SK-N-MC (cell line): ENCODE measurements at regions not wholly inside any gene's neighbourhood (a gene's known extent, or its start where the extent isn't known, plus 50 kb on each side); places are given as distances from the start of the nearest gene placed in this dataset.

Experiments used
- DNase-seq: peaks from one replicate; pipeline ENCODE4 v3.0.0-alpha.2; 2011; ENCODE audit warnings: low read depth, low spot score
- H3K27ac ChIP-seq: fragments of 200-600 bp; sonication (generic); 2 replicates; pipeline ENCODE4 v1.5.1; 2016; ENCODE audit warnings: mixed run types
- H3K36me3 ChIP-seq: fragments of 200-600 bp; sonication (generic); 2 replicates; pipeline ENCODE4 v1.6.1; 2017; ENCODE audit warnings: antibody characterized with exemption, low read length, mixed read lengths; ENCODE audit not compliant: insufficient read depth
- H3K4me3 ChIP-seq: fragments of 200-600 bp; sonication (generic); 2 replicates; pipeline ENCODE4 v1.5.1; 2016
- H3K9ac ChIP-seq: fragments of 200-600 bp; sonication (generic); 2 replicates; pipeline ENCODE4 v1.8.0; 2017; ENCODE audit warnings: mixed run types, mixed read lengths; ENCODE audit not compliant: insufficient read length
- H3K9me3 ChIP-seq: fragments of 200-600 bp; sonication (generic); 2 replicates; pipeline ENCODE4 v1.6.1; 2017; ENCODE audit warnings: low read depth, mild to moderate bottlenecking, antibody characterized with exemption, low read length, moderate library complexity, mixed read lengths
- EZH2 ChIP-seq: fragments of 200-600 bp; sonication (generic); IDR thresholded peaks from one replicate; pipeline ENCODE4 v1.6.1; 2017; ENCODE audit warnings: antibody characterized with exemption
- FOXP2 ChIP-seq: optimal IDR thresholded peaks from 2 replicates; pipeline ENCODE3; 2011; ENCODE audit warnings: mild to moderate bottlenecking, moderate library complexity; ENCODE audit not compliant: insufficient read depth; ENCODE audit errors: extremely low read length, control extremely low read depth
- POLR2AphosphoS5 ChIP-seq: IDR thresholded peaks from 2 replicates; pipeline ENCODE4 v1.6.1; 2012; ENCODE audit warnings: mild to moderate bottlenecking, low read depth, low read length, borderline replicate concordance

DNA sequence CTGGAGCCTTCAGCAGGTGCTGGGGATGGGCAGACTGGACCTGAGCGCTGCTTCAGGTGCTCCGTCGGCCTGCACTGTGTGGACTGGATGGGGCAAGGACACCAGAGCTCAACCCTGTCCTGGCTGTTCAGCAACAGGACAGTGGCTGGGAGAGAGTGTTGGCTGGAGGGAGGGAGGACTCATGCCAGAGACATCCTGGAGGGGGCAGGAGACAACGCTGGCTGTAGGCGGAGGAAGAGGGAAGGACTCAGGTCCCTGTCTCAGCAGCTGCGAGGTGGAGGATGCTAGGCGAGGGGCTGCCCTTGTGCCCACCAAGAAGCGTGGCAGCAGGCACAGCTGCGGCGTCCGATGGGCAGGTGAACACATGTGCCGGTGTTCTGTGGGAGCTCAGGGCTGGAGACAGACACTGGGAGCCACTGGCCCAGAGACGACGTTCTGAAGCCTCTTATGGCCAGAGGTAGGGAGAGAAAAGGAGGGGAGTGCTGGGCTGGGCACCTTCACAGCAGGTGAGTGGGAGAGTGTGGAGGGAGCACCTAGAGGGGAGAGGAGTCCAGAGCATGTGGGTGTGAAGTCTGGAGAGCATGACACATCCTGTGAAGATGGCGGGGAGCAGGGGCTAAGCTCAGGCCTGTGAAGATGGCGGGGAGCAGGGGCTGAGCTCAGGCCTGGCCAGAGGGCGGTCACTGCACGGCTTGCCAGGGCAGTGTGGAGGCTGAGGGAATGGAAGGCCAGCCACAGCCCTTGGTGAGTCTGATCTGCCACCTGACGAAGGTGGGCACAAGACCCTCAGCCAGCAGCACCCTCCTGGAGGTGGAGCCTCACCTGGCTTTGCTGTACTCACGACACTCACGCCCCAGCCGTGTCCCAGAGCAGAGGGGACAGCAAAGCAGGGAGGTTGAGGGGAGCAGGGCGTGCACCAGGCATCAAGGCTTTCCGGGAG, 79.1 kb upstream of the FCN1 start:
- Histone ChIP-seq H3K36me3 (no peaks in the 10 kb centered on the region), H3K27ac (no peak overlapping the region), H3K9ac (no peak overlapping the region), H3K9me3 (peaks cover 6% of the 10 kb centered on the region; the same call in 1 of the 2 replicates), H3K4me3 (no peak overlapping the region)
- no peak for TF ChIP-seq FOXP2
- no peak for TF ChIP-seq POLR2AphosphoS5
- TF ChIP-seq EZH2: no peak
- no peak for DNase-seq

DNA sequence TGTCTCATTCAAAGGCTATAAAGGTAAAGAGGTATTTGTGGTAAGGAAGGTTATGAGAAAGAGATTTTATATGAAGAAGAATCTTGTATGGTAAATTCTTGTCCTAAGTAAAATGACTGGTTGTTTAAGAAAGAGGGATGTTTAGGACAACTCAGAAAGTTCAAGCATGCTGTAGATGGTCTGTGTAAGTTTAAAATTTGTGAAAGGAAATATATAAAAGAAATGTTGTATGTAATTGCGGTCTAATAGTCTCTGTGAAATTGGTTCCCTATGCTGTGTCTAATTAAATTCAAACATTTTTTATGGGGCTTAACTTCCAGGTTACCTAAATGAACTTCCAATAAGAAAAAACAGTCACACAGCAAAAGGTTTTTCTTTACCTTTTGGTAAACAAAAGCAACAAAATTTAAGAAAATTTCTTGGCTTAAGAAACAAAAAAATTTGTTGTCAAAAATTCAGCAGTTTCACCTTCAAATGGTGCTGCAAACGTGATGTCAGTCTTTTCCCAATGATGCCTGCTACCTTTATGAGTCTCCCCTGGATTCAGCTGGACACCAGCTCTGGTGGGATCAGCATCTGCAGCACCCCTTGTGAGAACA, 83.0 kb upstream of the FCN1 start:
- DNase-seq: no peak
- Histone ChIP-seq H3K9ac (no peak overlapping the region), H3K27ac (no peak overlapping the region), H3K9me3 (peaks cover 6% of the 10 kb centered on the region; the same call in 1 of the 2 replicates), H3K4me3 (no peak overlapping the region), H3K36me3 (no peaks in the 10 kb centered on the region)
- TF ChIP-seq POLR2AphosphoS5 (no peak), EZH2 (no peak), FOXP2 (no peak)

GRCh38 chr9:135001526-135001925, 83.8 kb upstream of the FCN1 start:
- no peak for TF ChIP-seq FOXP2
- no peak for TF ChIP-seq POLR2AphosphoS5
- TF ChIP-seq EZH2: no peak
- DNase-seq: no peak
- H3K9ac ChIP-seq: no peak overlapping the region
- no peak overlapping the region for H3K27ac ChIP-seq
- no peaks in the 10 kb centered on the region for H3K36me3 ChIP-seq
- peaks cover 6% of the 10 kb centered on the region; the same call in 1 of the 2 replicates for H3K9me3 ChIP-seq
- H3K4me3 ChIP-seq: no peak overlapping the region

GRCh38 chr9:135002336-135002735, 84.6 kb upstream of the FCN1 start:
- no peak overlapping the region for H3K4me3 ChIP-seq
- no peaks in the 10 kb centered on the region for H3K36me3 ChIP-seq
- TF ChIP-seq EZH2 (no peak), FOXP2 (no peak), POLR2AphosphoS5 (no peak)
- no peak for DNase-seq
- no peak overlapping the region for H3K27ac ChIP-seq
- no peak overlapping the region for H3K9ac ChIP-seq
- peaks cover 6% of the 10 kb centered on the region; the same call in 1 of the 2 replicates for H3K9me3 ChIP-seq

GRCh38 chr9:135002802-135003201, 84.7 kb upstream of the OLFM1 start:
- H3K9me3 ChIP-seq: peaks cover 6% of the 10 kb centered on the region; the same call in 1 of the 2 replicates
- TF ChIP-seq FOXP2 (no peak), EZH2 (no peak), POLR2AphosphoS5 (no peak)
- no peak for DNase-seq
- H3K27ac ChIP-seq: no peak overlapping the region
- no peak overlapping the region for H3K9ac ChIP-seq
- H3K36me3 ChIP-seq: no peaks in the 10 kb centered on the region
- H3K4me3 ChIP-seq: no peak overlapping the region

DNA sequence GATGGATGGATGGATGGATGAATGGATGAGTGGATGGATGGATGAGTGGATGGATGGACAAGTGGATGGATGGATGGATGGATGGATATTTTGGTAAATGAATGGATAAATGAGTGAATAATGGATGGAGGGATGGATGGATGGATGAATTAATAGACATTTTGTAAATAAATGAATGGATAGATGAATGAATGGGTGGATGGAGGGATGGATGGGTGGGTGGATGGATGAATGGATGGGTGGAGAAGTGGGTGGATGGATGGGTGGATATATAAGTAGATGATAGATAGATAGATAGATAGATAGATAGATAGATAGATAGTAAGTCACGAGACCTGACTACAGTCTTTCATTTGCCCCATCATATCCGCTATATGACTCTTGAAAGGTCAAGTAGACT, 82.7 kb upstream of the OLFM1 start:
- Histone ChIP-seq H3K9ac (no peak overlapping the region), H3K9me3 (peaks cover 6% of the 10 kb centered on the region; the same call in 1 of the 2 replicates), H3K4me3 (no peak overlapping the region), H3K27ac (no peak overlapping the region), H3K36me3 (no peaks in the 10 kb centered on the region)
- TF ChIP-seq FOXP2 (no peak), POLR2AphosphoS5 (no peak), EZH2 (no peak)
- no peak for DNase-seq

DNA sequence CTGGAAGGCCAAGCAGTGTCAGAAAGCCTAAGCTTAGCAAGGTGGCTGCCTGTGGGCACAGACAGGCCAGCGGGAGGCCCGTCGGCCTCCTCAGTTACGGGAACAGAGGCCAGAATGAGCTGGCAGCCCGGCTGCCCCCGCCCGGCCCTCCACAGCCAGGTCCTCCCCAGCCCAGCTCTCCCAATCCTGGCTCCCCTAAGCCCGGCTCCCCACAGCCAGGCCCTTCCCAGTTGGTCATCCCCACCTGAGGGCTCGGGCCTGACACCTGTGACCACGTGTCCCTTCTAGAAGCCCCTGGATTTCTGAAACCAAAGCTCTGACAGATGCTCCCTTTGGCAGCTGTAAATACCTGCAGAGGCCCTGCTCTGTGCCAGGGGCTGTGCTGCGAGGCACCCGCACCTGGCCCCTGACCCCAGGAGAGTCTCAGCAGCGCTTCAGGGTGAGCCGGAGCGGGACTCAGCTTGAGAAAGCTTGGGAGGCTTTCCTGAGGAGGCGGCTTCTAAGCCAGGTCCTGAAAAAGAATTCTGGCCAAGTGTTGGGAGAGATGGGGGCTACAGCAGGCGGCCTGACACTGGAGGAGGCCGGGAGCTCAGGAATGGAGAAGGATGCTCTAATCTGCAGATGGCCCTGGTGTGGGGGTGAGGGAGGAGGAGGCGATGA, 80.4 kb upstream of the OLFM1 start:
- H3K9ac ChIP-seq: no peak overlapping the region
- DNase-seq: no peak
- H3K4me3 ChIP-seq: no peak overlapping the region
- no peak for TF ChIP-seq POLR2AphosphoS5
- TF ChIP-seq FOXP2: no peak
- no peak for TF ChIP-seq EZH2
- H3K9me3 ChIP-seq: no peaks in the 10 kb centered on the region
- no peak overlapping the region for H3K27ac ChIP-seq
- H3K36me3 ChIP-seq: no peaks in the 10 kb centered on the region

- TF ChIP-seq EZH2: no peak
- no peak for TF ChIP-seq POLR2AphosphoS5
- no peak for TF ChIP-seq FOXP2
- no peak overlapping the region for H3K4me3 ChIP-seq
- no peaks in the 10 kb centered on the region for H3K36me3 ChIP-seq
- H3K9ac ChIP-seq: no peak overlapping the region
- no peaks in the 10 kb centered on the region for H3K9me3 ChIP-seq
- no peak for DNase-seq
- H3K27ac ChIP-seq: no peak overlapping the region
Measured at GRCh38 chr9:135007601-135008000, 79.9 kb upstream of the OLFM1 start.
